NCI-H2227 (cell line): ENCODE measurements at regions not wholly inside any gene's neighbourhood (a gene's known extent, or its start where the extent isn't known, plus 50 kb on each side); places are given as distances from the start of the nearest gene placed in this dataset.
"Not testable (repeated sequence)": the region's sequence is repeated elsewhere in the genome, so short reads cannot be mapped to it uniquely, and the experiment has no call there.

Source experiments
- DNase-seq: peaks from one replicate; lab custom pipeline; 2025; ENCODE audit not compliant: unreplicated experiment; lab: John Stamatoyannopoulos, UW

DNA sequence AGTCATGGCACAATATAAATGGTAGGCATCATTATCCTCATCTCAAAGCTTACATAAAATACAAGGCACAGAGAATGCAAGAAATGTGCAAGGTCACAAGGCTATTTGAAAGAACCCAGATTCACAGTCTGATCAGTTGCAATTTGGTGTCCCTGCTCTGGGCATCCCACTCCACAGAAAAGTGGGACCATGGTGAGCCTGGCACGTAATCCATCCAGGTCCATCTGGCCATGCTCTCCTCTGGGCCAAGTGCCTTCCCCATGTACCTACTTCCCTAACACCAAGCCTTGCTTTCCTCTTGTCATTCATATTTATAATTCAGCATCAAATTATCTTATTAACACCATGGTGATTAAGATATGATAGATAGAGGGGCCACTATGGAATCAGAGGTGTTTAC is 390.0 kb downstream of the CDH11 start:
- no peak for DNase-seq

DNA sequence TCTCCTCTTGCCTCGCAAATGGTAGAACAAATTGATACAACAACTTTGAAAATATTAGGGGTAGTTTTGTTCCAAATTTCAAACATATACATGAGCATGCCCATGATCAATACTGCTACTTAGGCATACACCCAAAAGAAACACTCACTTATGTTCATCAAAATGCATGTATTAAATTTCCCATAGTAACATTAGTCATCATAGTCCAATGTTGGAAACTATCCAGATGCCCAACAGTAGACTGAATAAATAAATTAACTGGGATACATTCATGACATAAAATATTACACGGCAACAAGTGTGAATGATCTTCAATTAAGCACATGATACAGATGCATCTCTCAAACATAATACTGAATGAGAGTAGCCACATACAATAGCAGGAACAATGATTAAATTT is 391.6 kb downstream of the CDH11 start:
- no peak for DNase-seq

DNA sequence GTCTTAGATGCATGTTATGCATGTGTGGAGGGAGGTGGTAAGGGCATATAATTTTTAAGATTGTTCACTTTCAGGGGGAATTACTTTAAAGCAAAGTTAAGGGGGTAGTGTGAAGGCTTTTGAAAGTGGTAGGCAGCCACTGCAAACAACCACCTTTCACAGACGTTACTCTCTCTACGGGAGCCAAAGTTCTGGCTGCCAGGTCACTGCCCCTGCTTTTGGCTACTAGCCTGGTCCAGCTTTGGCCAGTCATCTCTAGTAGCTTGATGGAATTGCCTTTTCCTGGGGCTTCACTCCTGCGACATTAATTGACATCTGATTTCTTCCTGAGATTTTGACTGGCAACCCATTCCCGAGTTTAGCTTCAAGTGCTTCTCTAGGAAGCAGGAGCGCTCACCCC is 397.5 kb downstream of the CDH11 start:
- DNase-seq: no peak

GRCh38 chr16:64718486-64718885 is 403.4 kb downstream of the CDH11 start:
- DNase-seq: no peak

DNA sequence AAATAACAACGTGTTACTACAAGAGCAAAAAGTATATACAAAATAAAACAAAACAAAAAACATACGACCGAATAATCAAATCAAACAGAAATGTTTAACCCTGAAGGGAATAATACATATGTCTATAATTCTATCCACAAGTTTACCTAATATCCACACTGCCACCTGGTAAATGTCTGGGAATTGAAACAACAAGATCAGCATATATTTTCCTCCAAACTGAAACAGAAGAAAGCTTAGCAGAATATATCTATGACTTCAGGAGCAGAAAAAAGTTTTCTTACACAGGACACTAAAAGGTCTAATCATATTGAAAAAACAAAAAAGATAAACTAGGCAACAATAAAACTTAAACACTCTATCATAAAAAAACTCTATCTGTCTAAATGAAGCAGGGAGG is 404.0 kb downstream of the CDH11 start:
- no peak for DNase-seq

GRCh38 chr16:64715624-64716023 is 406.2 kb downstream of the CDH11 start:
- DNase-seq: no peak

GRCh38 chr16:64712026-64712425 is 409.8 kb downstream of the CDH11 start:
- DNase-seq: no peak

GRCh38 chr16:64711596-64711995 is 410.3 kb downstream of the CDH11 start:
- no peak for DNase-seq

- no peak for DNase-seq
These were observed 410.8 kb downstream of the CDH11 start for GRCh38 chr16:64711026-64711425.

GRCh38 chr16:64705443-64705842 is 416.4 kb downstream of the CDH11 start:
- no peak for DNase-seq

DNA sequence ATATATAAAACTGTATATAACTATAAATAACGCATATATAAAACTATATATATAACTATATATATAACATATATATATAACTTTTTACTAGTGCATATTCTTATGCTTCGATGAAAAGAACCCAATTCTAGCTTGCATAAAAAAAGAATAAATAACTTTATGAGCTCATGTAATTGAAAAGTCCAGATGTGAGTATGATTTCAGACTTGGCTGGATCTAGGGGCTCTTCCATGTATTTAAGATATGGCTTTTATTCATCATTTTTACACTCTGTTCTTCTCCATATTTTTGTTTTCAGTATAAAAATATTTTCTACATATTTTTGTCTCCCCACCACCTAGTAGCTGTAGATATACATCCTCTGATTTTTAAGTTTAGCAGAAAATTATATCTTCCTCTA is 417.5 kb downstream of the CDH11 start:
- DNase-seq: no peak

DNA sequence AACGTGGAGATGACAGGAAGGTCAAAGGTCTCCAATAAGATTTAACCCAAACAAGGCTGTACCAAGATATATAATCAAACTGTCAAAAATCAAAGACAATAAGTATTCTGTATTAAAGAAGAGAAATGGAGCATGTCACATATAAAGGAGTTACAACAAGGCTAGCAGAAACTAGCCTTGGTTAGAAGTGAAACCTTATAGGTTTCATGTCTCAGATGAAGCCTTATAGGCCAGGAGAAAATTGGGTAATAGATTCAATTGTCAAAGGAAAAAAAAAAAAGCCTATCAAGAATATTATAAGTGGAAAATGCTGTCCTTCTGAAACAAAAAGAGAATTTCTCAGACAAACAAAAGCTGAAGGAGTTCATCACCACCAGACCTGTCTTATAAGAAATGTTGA is 419.4 kb downstream of the CDH11 start:
- no peak for DNase-seq

DNA sequence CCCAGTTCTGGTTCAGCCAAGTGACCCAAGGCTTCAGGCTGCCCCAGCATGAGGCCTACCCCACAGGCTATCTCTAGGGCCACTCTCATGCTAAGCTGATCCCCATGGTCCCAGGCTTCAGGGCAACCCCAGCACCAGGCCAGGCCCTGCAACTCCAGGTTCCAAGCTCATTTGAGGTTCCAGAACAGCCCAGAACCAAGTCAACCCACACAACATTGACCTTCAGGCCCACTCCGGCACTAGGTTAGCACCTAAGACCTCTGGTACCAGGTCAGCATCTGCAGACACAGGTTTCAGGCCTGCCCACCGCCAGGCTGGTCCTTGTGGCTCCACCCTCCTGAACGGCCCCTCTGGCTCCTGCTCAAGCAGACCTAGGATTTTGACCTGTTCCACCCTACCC is 421.2 kb downstream of the CDH11 start:
- DNase-seq: no peak

DNA sequence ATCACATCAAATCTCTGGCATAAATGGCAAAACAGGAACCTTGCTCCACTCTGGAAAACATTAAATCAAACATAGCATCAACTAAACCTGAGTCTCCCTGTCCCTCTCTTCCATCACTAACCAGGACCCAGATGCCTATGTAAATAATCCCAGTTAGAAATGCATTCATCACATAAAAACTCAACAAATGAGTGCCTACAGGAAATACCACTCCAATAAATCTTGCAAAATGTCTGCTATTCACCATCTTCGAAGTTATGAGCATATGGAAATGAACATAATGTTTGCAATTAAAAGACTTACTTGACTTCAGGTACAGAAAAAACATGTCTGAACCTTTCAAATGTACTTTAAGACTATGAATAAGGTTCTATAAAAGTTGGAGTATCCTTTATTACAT is 425.0 kb downstream of the CDH11 start:
- DNase-seq: no peak

- DNase-seq: no peak
These were observed 426.2 kb downstream of the CDH11 start for GRCh38 chr16:64695684-64696083.

DNA sequence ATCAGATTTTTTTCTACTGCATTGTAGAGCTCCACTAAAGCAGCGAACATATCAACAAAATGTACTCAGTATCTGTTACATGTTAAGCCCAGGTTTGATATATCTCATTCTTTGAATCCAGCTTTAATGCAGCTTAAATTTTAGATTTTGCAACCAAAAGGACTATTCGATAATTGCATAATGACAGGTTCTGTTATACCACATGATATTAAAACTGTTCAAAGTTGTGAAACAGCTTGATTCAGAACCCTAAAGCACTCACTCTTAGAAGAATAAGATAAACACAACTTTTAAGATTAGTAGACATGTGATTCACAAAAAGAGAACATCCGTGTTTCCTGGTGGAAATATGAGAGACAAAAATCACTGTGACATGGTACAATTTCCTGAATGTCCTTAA is 427.9 kb downstream of the CDH11 start:
- DNase-seq: no peak

- DNase-seq: no peak
These were observed 434.1 kb downstream of the CDH11 start for GRCh38 chr16:64687786-64688185.

GRCh38 chr16:64687123-64687522 is 434.7 kb downstream of the CDH11 start:
- DNase-seq: no peak

DNA sequence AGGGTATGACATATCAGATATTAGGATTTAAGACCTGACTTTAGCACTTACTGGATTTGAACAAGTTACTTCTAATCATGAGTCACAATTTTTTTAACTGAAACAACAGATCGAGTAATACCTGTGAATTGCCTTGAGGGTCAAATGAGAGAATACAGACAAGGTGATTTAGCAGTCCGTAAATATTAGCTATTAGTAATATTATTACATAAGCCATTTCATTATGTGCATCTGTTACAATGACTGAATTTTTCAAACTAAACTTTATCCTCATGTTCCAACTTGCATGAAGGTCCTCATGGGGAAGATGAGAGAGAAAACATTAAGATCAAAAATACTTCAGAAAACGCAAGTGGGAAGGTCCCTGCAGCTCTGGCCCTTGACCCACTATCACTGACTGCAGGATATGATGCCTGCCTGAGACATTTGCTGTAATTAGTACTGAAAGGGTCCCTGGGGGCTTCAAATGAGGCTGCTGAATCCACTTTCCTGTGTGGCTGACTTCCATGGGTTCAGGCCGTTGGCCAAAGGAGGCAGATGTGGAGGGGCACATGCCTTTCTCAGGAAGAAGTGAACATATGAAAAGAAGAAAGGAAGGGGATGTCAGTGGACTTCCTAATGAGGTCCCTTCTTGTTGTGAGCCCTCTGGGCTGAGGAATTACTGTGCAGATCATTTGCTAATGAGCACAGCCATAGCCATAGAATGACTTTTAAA is 441.7 kb downstream of the CDH11 start:
- no peak for DNase-seq

DNA sequence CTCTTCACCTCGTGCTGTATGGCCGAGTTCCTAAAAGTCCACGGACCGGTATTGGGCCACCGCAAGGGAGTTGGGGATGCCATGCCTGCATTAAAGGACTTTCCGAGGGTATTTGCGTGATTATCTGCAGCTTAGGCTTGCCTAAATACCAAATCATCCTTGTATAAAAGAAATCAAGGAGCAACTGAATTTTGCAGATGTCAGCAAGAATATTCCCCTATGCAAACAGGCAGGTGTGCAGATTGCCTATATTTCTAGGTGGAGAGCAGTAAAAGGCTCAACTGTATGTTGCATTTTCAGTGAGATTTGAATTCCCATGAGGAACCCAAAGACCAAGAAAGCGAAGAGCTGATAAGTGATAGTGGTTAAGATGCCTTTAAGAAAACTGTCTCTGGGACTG is 452.3 kb downstream of the CDH11 start:
- no peak for DNase-seq

- no peak for DNase-seq
These were observed 454.5 kb downstream of the CDH11 start for GRCh38 chr16:64667334-64667877.

DNA sequence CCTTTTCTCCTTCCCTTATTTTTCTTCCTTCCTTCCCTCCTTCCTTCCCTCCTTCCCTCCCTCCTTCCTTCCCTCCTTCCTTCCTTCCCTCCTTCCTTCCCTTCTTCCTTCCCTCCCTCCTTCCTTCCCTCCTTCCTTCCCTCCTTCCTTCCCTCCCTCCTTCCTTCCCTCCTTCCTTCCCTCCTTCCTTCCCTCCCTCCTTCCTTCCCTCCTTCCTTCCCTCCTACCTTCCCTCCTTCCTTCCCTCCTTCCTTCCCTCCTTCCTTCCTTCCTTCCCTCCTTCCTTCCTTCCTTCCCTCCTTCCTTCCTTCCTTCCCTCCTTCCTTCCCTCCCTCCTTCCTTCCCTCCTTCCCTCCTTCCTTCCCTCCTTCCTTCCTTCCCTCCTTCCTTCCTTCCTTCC is 459.6 kb downstream of the CDH11 start:
- not testable (repeated sequence) for DNase-seq

- no peak for DNase-seq
These were observed 462.0 kb downstream of the CDH11 start for GRCh38 chr16:64659866-64660265.
